Left ventricle myocardium inferior (tissue), 1 donor: ENCODE measurements at regions not wholly inside any gene's neighbourhood (a gene's known extent, or its start where the extent isn't known, plus 50 kb on each side); places are given as distances from the start of the nearest gene placed in this dataset.

Experiments used
- DNase-seq: peaks from one replicate; pipeline ENCODE4 v3.0.0-alpha.2; 2020
- H3K27ac ChIP-seq: fragments of 200-600 bp; replicated peaks from 2 replicates; pipeline ENCODE4 v1.8.0; 2021
- H3K27me3 ChIP-seq: fragments of 200-600 bp; 2 replicates; pipeline ENCODE4 v1.8.0; 2021; ENCODE audit warnings: low read depth
- H3K36me3 ChIP-seq: fragments of 200-600 bp; 2 replicates; pipeline ENCODE4 v1.8.0; 2021
- H3K4me1 ChIP-seq: fragments of 200-600 bp; 2 replicates; pipeline ENCODE4 v1.8.0; 2021
- H3K4me3 ChIP-seq: fragments of 200-600 bp; 2 replicates; pipeline ENCODE4 v1.8.0; 2021; ENCODE audit warnings: mild to moderate bottlenecking, moderate library complexity
- H3K9me3 ChIP-seq: fragments of 200-600 bp; replicated peaks from 2 replicates; pipeline ENCODE4 v1.8.0; 2021
- CTCF ChIP-seq: fragments of 200-600 bp; IDR thresholded peaks from 2 replicates; pipeline ENCODE4 v1.8.0; 2021; ENCODE audit warnings: antibody characterized with exemption, mild to moderate bottlenecking, borderline replicate concordance
- intact Hi-C: fragments of 100-400 bp; cut with micrococcal nuclease; formaldehyde crosslinking; loops from one replicate; pipeline ENCODE4 v1.11.0; 2022
- donor health status: DM: no; HTN: yes; CAD: no; lungs with severe emphysema.

GRCh38 chr11:120044011-120044675 lies 93.8 kb downstream of the TRIM29 start:
- intact Hi-C loops = no loop called here
- H3K36me3 ChIP-seq = no peaks in the 10 kb centered on the region
- TF ChIP-seq CTCF = no peak
- H3K4me1 ChIP-seq = no peaks in the 10 kb centered on the region
- H3K27me3 ChIP-seq = peaks cover 23% of the 10 kb centered on the region
- H3K27ac ChIP-seq = no peak overlapping the region
- no peak overlapping the region for H3K4me3 ChIP-seq
- H3K9me3 ChIP-seq = peaks cover 26% of the 10 kb centered on the region
- DNase-seq = no peak

GRCh38 chr11:120043328-120043945 lies 94.5 kb downstream of the TRIM29 start:
- no peak for TF ChIP-seq CTCF
- no peak for DNase-seq
- Histone ChIP-seq H3K4me3 (no peak overlapping the region), H3K36me3 (no peaks in the 10 kb centered on the region), H3K9me3 (peaks cover 25% of the 10 kb centered on the region), H3K27ac (no peak overlapping the region), H3K4me1 (no peaks in the 10 kb centered on the region), H3K27me3 (peaks cover 23% of the 10 kb centered on the region)
- intact Hi-C loops = no loop called here

GRCh38 chr11:120041625-120042024 lies 96.3 kb downstream of the TRIM29 start:
- intact Hi-C loops = no loop called here
- peaks cover 20% of the 10 kb centered on the region for H3K9me3 ChIP-seq
- H3K27me3 ChIP-seq = peaks cover 23% of the 10 kb centered on the region
- H3K4me1 ChIP-seq = no peaks in the 10 kb centered on the region
- no peak overlapping the region for H3K4me3 ChIP-seq
- H3K27ac ChIP-seq = no peak overlapping the region
- no peak for TF ChIP-seq CTCF
- DNase-seq = no peak
- H3K36me3 ChIP-seq = no peaks in the 10 kb centered on the region

GRCh38 chr11:120040151-120040840 lies 97.6 kb downstream of the TRIM29 start:
- Histone ChIP-seq H3K36me3 (no peaks in the 10 kb centered on the region), H3K4me1 (no peaks in the 10 kb centered on the region), H3K27me3 (peaks cover 27% of the 10 kb centered on the region), H3K9me3 (peaks cover 26% of the 10 kb centered on the region), H3K27ac (no peak overlapping the region), H3K4me3 (no peak overlapping the region)
- DNase-seq = no peak
- TF ChIP-seq CTCF = no peak
- intact Hi-C loops = no loop called here

GRCh38 chr11:120039039-120039438 lies 98.9 kb downstream of the TRIM29 start:
- TF ChIP-seq CTCF = no peak
- Histone ChIP-seq H3K4me3 (no peak overlapping the region), H3K9me3 (peaks cover 26% of the 10 kb centered on the region), H3K4me1 (no peaks in the 10 kb centered on the region), H3K36me3 (no peaks in the 10 kb centered on the region), H3K27ac (no peak overlapping the region), H3K27me3 (peaks cover 23% of the 10 kb centered on the region)
- intact Hi-C loops = no loop called here
- DNase-seq = no peak
